ENCODE measurements at regions not wholly inside any gene's neighbourhood (a gene's known extent, or its start where the extent isn't known, plus 50 kb on each side); places are given as distances from the start of the nearest gene placed in this dataset.

DNA sequence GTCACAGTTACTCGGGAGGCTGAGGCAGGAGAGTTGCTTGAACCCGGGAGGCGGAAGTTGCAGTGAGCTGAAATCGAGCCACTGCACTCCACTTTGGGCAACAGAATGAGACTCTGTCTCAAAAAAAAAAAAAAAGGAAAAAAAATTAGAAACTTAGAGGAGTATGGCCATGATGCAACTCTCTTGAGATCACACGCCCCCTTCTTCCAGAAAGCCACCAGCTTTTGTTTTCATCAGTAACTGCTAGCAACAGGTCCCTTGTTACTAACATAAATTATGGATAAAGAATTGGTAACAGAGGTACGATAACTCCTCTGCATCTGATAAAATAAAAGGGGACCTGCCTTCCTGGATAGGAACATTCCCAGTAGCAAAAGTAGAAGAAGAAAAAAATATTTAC lies 308.2 kb downstream of the CD83 start:
- H3K4me3 ChIP-seq (ENCODE audit: low read depth, low read length) = no peak overlapping the region
- DNase-seq (ENCODE audit: low read depth in 4 of 6, low spot score in 6 of 6) = no peak
- 100% methylated on average over 3 of the region's 6 CpGs for WGBS (ENCODE audit: insufficient coverage)
- no peaks in the 10 kb centered on the region for H3K4me1 ChIP-seq (ENCODE audit: control insufficient read depth, insufficient read depth, low read length)
- no peaks in the 10 kb centered on the region for H3K27me3 ChIP-seq (ENCODE audit: control insufficient read depth, insufficient read depth, low read length)
- H3K27ac ChIP-seq (ENCODE audit: low read depth, low read length) = no peak overlapping the region
- no peaks in the 10 kb centered on the region for H3K36me3 ChIP-seq (ENCODE audit: control insufficient read depth, insufficient read depth, low read length)
- H3K9me3 ChIP-seq (ENCODE audit: control insufficient read depth, insufficient read depth, low read length) = no peaks in the 10 kb centered on the region

GRCh38 chr6:14426281-14426680 lies 308.7 kb downstream of the CD83 start:
- Histone ChIP-seq H3K9me3 (ENCODE audit: control insufficient read depth, insufficient read depth, low read length) (no peaks in the 10 kb centered on the region), H3K27ac (ENCODE audit: low read depth, low read length) (no peak overlapping the region), H3K4me3 (ENCODE audit: low read depth, low read length) (no peak overlapping the region), H3K36me3 (ENCODE audit: control insufficient read depth, insufficient read depth, low read length) (no peaks in the 10 kb centered on the region), H3K4me1 (ENCODE audit: control insufficient read depth, insufficient read depth, low read length) (no peaks in the 10 kb centered on the region), H3K27me3 (ENCODE audit: control insufficient read depth, insufficient read depth, low read length) (no peaks in the 10 kb centered on the region)
- WGBS (ENCODE audit: insufficient coverage) = no CpG with 5 or more reads among the region's 2 CpGs
- no peak for DNase-seq (ENCODE audit: low read depth in 4 of 6, low spot score in 6 of 6)

- WGBS (ENCODE audit: insufficient coverage) = 100% methylated on average over 1 of the region's 3 CpGs
- no peak for DNase-seq (ENCODE audit: low read depth in 4 of 6, low spot score in 6 of 6)
- H3K27ac ChIP-seq (ENCODE audit: low read depth, low read length) = no peak overlapping the region
- H3K27me3 ChIP-seq (ENCODE audit: control insufficient read depth, insufficient read depth, low read length) = no peaks in the 10 kb centered on the region
- H3K36me3 ChIP-seq (ENCODE audit: control insufficient read depth, insufficient read depth, low read length) = no peaks in the 10 kb centered on the region
- H3K4me1 ChIP-seq (ENCODE audit: control insufficient read depth, insufficient read depth, low read length) = no peaks in the 10 kb centered on the region
- no peak overlapping the region for H3K4me3 ChIP-seq (ENCODE audit: low read depth, low read length)
- no peaks in the 10 kb centered on the region for H3K9me3 ChIP-seq (ENCODE audit: control insufficient read depth, insufficient read depth, low read length)
Observed at GRCh38 chr6:14428269-14428668, 310.7 kb downstream of the CD83 start.

DNA sequence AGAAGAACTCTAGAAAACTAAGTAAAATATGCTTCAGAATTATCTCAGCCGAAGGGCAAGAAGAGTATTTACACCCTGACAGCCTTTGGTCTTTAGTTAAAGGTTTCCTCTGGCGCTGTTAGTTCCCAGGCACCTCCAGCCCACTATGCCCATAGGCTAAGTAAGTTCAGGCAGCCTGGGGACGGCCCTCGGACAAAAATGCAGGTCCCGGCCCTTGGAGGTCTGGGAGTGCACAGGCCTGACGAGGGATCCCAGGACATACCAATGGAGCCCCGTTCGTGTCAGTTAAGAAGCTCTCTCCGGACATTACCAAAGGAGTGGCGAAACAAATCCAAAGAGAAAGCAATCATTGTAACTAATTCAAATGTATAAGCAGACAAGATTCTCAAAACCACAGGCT lies 311.8 kb downstream of the CD83 start:
- H3K4me1 ChIP-seq (ENCODE audit: control insufficient read depth, insufficient read depth, low read length) = no peaks in the 10 kb centered on the region
- WGBS (ENCODE audit: insufficient coverage) = 70% methylated on average over 5 of the region's 10 CpGs
- H3K4me3 ChIP-seq (ENCODE audit: low read depth, low read length) = no peak overlapping the region
- H3K27me3 ChIP-seq (ENCODE audit: control insufficient read depth, insufficient read depth, low read length) = no peaks in the 10 kb centered on the region
- no peaks in the 10 kb centered on the region for H3K9me3 ChIP-seq (ENCODE audit: control insufficient read depth, insufficient read depth, low read length)
- no peak for DNase-seq (ENCODE audit: low read depth in 4 of 6, low spot score in 6 of 6)
- H3K36me3 ChIP-seq (ENCODE audit: control insufficient read depth, insufficient read depth, low read length) = no peaks in the 10 kb centered on the region
- no peak overlapping the region for H3K27ac ChIP-seq (ENCODE audit: low read depth, low read length)

- H3K4me3 ChIP-seq (ENCODE audit: low read depth, low read length) = no peak overlapping the region
- no peak for DNase-seq (ENCODE audit: low read depth in 4 of 6, low spot score in 6 of 6)
- no peaks in the 10 kb centered on the region for H3K36me3 ChIP-seq (ENCODE audit: control insufficient read depth, insufficient read depth, low read length)
- no peaks in the 10 kb centered on the region for H3K9me3 ChIP-seq (ENCODE audit: control insufficient read depth, insufficient read depth, low read length)
- WGBS (ENCODE audit: insufficient coverage) = no CpG with 5 or more reads among the region's 2 CpGs
- no peaks in the 10 kb centered on the region for H3K4me1 ChIP-seq (ENCODE audit: control insufficient read depth, insufficient read depth, low read length)
- no peaks in the 10 kb centered on the region for H3K27me3 ChIP-seq (ENCODE audit: control insufficient read depth, insufficient read depth, low read length)
- no peak overlapping the region for H3K27ac ChIP-seq (ENCODE audit: low read depth, low read length)
Observed at GRCh38 chr6:14430218-14430617, 312.6 kb downstream of the CD83 start.

DNA sequence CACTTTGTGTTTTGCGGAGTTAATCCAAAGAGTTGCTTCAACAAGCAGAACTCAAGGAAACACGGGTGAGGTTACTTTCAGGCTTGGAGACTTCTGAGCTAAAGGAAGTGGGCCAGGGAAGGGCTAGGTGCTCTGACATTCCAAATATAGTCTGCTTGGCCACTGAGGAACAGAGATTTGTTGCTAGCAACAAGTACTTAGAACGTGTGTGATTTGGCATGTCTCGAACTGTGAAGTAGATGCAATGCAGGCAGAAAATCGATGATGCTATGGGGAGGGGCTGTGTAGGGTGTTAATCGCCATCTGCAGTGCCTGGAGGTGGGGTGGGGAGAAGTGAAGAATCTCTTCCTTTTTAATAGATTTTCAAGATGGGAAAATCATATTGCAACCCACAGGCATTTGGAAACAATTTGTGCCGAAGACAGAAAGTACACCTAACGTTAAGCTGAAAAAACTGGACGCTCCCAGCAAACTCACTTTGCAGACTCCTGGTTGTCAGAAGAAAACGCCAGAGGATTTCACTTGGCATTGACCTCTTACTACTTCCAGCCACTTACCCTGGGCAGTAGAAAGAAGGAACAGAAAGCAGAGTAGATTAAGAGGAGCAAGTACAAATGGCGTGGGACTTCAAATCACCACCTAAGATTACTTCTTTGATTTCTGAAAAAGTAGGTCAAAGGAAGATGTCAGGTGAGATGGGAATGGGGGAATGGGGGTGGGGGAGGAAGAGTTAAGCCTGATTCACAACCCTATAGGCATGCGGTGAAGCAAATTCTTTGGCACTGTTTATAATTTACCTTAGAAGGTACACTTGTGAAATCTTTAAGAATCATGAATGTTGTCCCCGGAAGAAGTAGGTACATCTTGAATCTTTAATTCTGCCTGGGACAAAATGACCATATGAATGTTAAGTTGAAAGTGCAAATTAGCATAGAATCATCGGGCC lies 314.1 kb downstream of the CD83 start:
- 75% methylated on average over 10 of the region's 14 CpGs for WGBS (ENCODE audit: insufficient coverage)
- Histone ChIP-seq H3K4me3 (ENCODE audit: low read depth, low read length) (no peak overlapping the region), H3K36me3 (ENCODE audit: control insufficient read depth, insufficient read depth, low read length) (no peaks in the 10 kb centered on the region), H3K4me1 (ENCODE audit: control insufficient read depth, insufficient read depth, low read length) (no peaks in the 10 kb centered on the region), H3K27ac (ENCODE audit: low read depth, low read length) (no peak overlapping the region), H3K27me3 (ENCODE audit: control insufficient read depth, insufficient read depth, low read length) (no peaks in the 10 kb centered on the region), H3K9me3 (ENCODE audit: control insufficient read depth, insufficient read depth, low read length) (no peaks in the 10 kb centered on the region)
- peak in 1 of 6 donors; percentile 64 for DNase-seq (ENCODE audit: low read depth in 4 of 6, low spot score in 6 of 6)

DNA sequence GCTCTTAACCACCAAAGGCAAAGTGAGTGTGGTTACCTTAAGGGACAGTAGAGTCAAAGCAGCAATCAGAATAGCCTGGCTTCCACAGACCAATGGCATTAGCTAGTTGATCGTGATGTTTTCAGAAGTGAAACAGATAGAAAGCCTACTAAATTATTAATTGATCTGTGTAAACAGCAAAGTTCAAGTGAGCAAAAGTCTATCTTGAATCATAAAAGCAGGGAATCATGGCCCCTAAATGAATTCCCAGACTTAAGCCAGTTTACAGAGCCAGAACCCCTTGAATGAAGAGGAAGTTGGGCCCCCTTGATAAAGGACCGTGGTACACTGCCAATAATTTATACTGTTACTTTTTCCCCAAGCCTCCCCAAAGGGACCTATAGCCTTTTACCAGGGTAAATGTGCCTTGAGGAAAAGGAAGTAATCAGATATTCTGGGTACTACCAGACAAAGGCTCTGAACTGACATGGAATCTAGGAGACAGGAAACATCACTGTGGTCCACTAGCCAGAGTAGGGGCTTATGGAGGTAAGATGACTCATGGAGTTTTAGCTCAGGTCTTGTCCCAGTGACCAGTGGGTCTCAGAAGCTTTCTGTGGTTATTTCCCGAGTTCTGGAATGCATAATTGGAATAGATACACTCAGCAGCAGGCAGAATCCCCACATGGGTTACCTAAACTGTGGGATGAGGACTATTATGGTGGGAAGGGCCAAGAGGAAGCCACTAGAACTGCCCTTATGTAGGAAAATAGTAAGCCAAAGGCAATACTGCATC lies 317.5 kb downstream of the CD83 start:
- 100% methylated on average over 1 of the region's 3 CpGs for WGBS (ENCODE audit: insufficient coverage)
- no peak for DNase-seq (ENCODE audit: low read depth in 4 of 6, low spot score in 6 of 6)
- no peak overlapping the region for H3K27ac ChIP-seq (ENCODE audit: low read depth, low read length)
- H3K9me3 ChIP-seq (ENCODE audit: control insufficient read depth, insufficient read depth, low read length) = no peaks in the 10 kb centered on the region
- H3K4me3 ChIP-seq (ENCODE audit: low read depth, low read length) = no peak overlapping the region
- H3K36me3 ChIP-seq (ENCODE audit: control insufficient read depth, insufficient read depth, low read length) = no peaks in the 10 kb centered on the region
- H3K27me3 ChIP-seq (ENCODE audit: control insufficient read depth, insufficient read depth, low read length) = no peaks in the 10 kb centered on the region
- H3K4me1 ChIP-seq (ENCODE audit: control insufficient read depth, insufficient read depth, low read length) = no peaks in the 10 kb centered on the region

GRCh38 chr6:14436592-14437132 lies 319.1 kb downstream of the CD83 start:
- 50% methylated on average over 1 of the region's 3 CpGs for WGBS (ENCODE audit: insufficient coverage)
- H3K9me3 ChIP-seq (ENCODE audit: control insufficient read depth, insufficient read depth, low read length) = no peaks in the 10 kb centered on the region
- no peaks in the 10 kb centered on the region for H3K36me3 ChIP-seq (ENCODE audit: control insufficient read depth, insufficient read depth, low read length)
- no peak overlapping the region for H3K4me3 ChIP-seq (ENCODE audit: low read depth, low read length)
- DNase-seq (ENCODE audit: low read depth in 4 of 6, low spot score in 6 of 6) = no peak
- H3K4me1 ChIP-seq (ENCODE audit: control insufficient read depth, insufficient read depth, low read length) = peaks cover 6% of the 10 kb centered on the region
- H3K27me3 ChIP-seq (ENCODE audit: control insufficient read depth, insufficient read depth, low read length) = no peaks in the 10 kb centered on the region
- H3K27ac ChIP-seq (ENCODE audit: low read depth, low read length) = no peak overlapping the region

DNA sequence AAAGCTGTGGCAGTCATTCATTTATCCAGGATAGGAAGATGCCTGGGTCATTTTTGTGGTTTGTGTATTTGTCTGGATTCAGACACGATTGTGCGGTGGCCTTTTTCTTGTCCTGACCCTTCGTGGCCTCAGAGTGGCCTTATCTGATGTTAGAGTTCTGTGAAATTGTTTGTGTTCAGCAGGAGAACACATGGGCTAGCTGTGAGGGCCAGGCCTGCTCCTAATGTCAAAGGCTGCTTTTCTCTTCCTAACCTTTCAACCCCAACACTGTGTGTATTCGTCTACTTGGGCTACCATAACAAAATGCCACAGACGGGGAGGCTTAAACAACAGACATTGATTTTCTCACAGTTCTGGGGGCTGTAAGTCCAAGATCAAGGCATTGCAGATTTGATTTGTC lies 321.8 kb downstream of the CD83 start:
- no peak overlapping the region for H3K27ac ChIP-seq (ENCODE audit: low read depth, low read length)
- no peaks in the 10 kb centered on the region for H3K27me3 ChIP-seq (ENCODE audit: control insufficient read depth, insufficient read depth, low read length)
- WGBS (ENCODE audit: insufficient coverage) = 72% methylated on average over 4 of the region's 5 CpGs
- H3K4me3 ChIP-seq (ENCODE audit: low read depth, low read length) = no peak overlapping the region
- no peak for DNase-seq (ENCODE audit: low read depth in 4 of 6, low spot score in 6 of 6)
- H3K9me3 ChIP-seq (ENCODE audit: control insufficient read depth, insufficient read depth, low read length) = no peaks in the 10 kb centered on the region
- peaks cover 8% of the 10 kb centered on the region for H3K4me1 ChIP-seq (ENCODE audit: control insufficient read depth, insufficient read depth, low read length)
- no peaks in the 10 kb centered on the region for H3K36me3 ChIP-seq (ENCODE audit: control insufficient read depth, insufficient read depth, low read length)
